PC-3 (cell line): ENCODE measurements at regions not wholly inside any gene's neighbourhood (a gene's known extent, or its start where the extent isn't known, plus 50 kb on each side); places are given as distances from the start of the nearest gene placed in this dataset.

ENCODE experiments used
- ATAC-seq: fragments of 200-7000 bp; cut with Tn5 transposase; 2 replicates; pipeline ENCODE4 v1.9.1; 2020; ENCODE audit warnings: mild to moderate bottlenecking, moderate library complexity
- BruUV-seq: library from RNA; stranded (reverse); fragments of 400-500 nt; replicated peaks from 2 replicates; lab custom pipeline; 2021; lab: Mats Ljungman, UMichigan
- CTCF ChIA-PET: fragments of 300-600 bp; sonication (Branson Sonifier 250); formaldehyde crosslinking; loops from one replicate; lab custom pipeline; 2022; ENCODE audit warnings: antibody characterized with exemption; lab: Charles Lee
- POLR2A ChIA-PET: fragments of 300-600 bp; sonication (Branson Sonifier 250); formaldehyde crosslinking; loops from one replicate; lab custom pipeline; 2022; ENCODE audit warnings: antibody characterized with exemption; ENCODE audit not compliant: unreplicated experiment; lab: Charles Lee
- DNase-seq: peaks from one replicate; pipeline ENCODE4 v3.0.0-alpha.2; 2015
- H2AFZ ChIP-seq: fragments of 300-600 bp; sonication (generic); 2 replicates; pipeline ENCODE4 v1.6.0; 2016; ENCODE audit warnings: antibody characterized with exemption, low read length
- H3F3A ChIP-seq: fragments of 300-600 bp; sonication (generic); one replicate; pipeline ENCODE4 v1.6.0; 2017; ENCODE audit warnings: antibody characterized with exemption, low read length, control low read depth, mild to moderate bottlenecking; ENCODE audit not compliant: unreplicated experiment
- H3K27ac ChIP-seq: fragments of 300-600 bp; sonication (generic); 2 replicates; pipeline ENCODE4 v1.5.1; 2016; ENCODE audit warnings: mild to moderate bottlenecking, low read length
- H3K27me3 ChIP-seq: fragments of 300-600 bp; sonication (generic); 2 replicates; pipeline ENCODE4 v1.6.1; 2016; ENCODE audit warnings: low read length, mixed read lengths
- H3K36me3 ChIP-seq: fragments of 300-600 bp; sonication (generic); 2 replicates; pipeline ENCODE4 v1.6.1; 2016; ENCODE audit warnings: low read depth, mixed run types, low read length, mixed read lengths
- H3K4me1 ChIP-seq: fragments of 300-600 bp; sonication (generic); 2 replicates; pipeline ENCODE4 v1.5.1; 2016; ENCODE audit warnings: low read length; ENCODE audit not compliant: insufficient read depth
- H3K4me2 ChIP-seq: fragments of 300-600 bp; sonication (generic); 2 replicates; pipeline ENCODE4 v1.6.0; 2016; ENCODE audit warnings: low read length
- H3K4me3 ChIP-seq: fragments of 300-600 bp; sonication (generic); 2 replicates; pipeline ENCODE4 v1.5.1; 2016; ENCODE audit warnings: mild to moderate bottlenecking, low read length, mixed read lengths
- H3K79me2 ChIP-seq: fragments of 300-600 bp; sonication (generic); 2 replicates; pipeline ENCODE4 v1.6.1; 2017; ENCODE audit warnings: low read length, mixed read lengths
- H3K9ac ChIP-seq: fragments of 300-600 bp; sonication (generic); 2 replicates; pipeline ENCODE4 v1.6.0; 2016; ENCODE audit warnings: mild to moderate bottlenecking, low read length
- H3K9me2 ChIP-seq: fragments of 300-600 bp; sonication (generic); replicated peaks from 2 replicates; pipeline ENCODE4 v1.6.1; 2016; ENCODE audit warnings: mixed run types, low read length, mixed read lengths
- H3K9me3 ChIP-seq: fragments of 300-600 bp; sonication (generic); 2 replicates; pipeline ENCODE4 v1.6.1; 2016; ENCODE audit warnings: low read length, mixed read lengths
- H4K20me1 ChIP-seq: fragments of 300-600 bp; sonication (generic); 2 replicates; pipeline ENCODE4 v1.6.1; 2016; ENCODE audit warnings: low read length, mixed read lengths
- CTCF ChIP-seq: fragments of 300-600 bp; sonication (generic); conservative IDR thresholded peaks from 2 replicates; pipeline ENCODE4 v1.5.1; 2017; ENCODE audit warnings: antibody characterized with exemption, low read depth, mild to moderate bottlenecking, low read length
- EZH2 ChIP-seq: fragments of 300-600 bp; sonication (generic); IDR thresholded peaks from one replicate; pipeline ENCODE4 v1.6.1; 2017; ENCODE audit warnings: antibody characterized with exemption, mild to moderate bottlenecking, low read length; ENCODE audit not compliant: unreplicated experiment
- EZH2phosphoT487 ChIP-seq: fragments of 300-600 bp; sonication (generic); IDR thresholded peaks from 2 replicates; pipeline ENCODE4 v1.6.1; 2018; ENCODE audit warnings: mild to moderate bottlenecking, antibody characterized with exemption, low read length, borderline replicate concordance
- intact Hi-C: fragments of 100-400 bp; cut with micrococcal nuclease; formaldehyde crosslinking; loops from 2 replicates; pipeline ENCODE4 v1.9.0; 2023

GRCh38 chr2:53075760-53076159, 691.8 kb upstream of the CHAC2 start:
- Histone ChIP-seq H3K27me3 (no peaks in the 10 kb centered on the region), H3K4me2 (no peak overlapping the region), H3K36me3 (no peaks in the 10 kb centered on the region), H2AFZ (no peak overlapping the region), H3F3A (no peaks in the 10 kb centered on the region), H3K9me2 (no peaks in the 10 kb centered on the region), H3K4me1 (no peaks in the 10 kb centered on the region), H3K27ac (no peak overlapping the region), H3K79me2 (no peaks in the 10 kb centered on the region), H3K4me3 (no peak overlapping the region), H4K20me1 (no peaks in the 10 kb centered on the region), H3K9ac (no peak overlapping the region), H3K9me3 (no peaks in the 10 kb centered on the region)
- intact Hi-C loops = no loop called here
- no TSS peak for BruUV-seq
- TF ChIP-seq CTCF (no peak), EZH2 (no peak), EZH2phosphoT487 (no peak)
- ChIA-PET CTCF (no interaction called here), POLR2A (no interaction called here)
- ATAC-seq (no peak), DNase-seq (no peak)

GRCh38 chr2:53067533-53067932, 700.1 kb upstream of the CHAC2 start:
- Histone ChIP-seq H3K4me3 (no peak overlapping the region), H2AFZ (no peak overlapping the region), H3K9me2 (no peaks in the 10 kb centered on the region), H3K27me3 (no peaks in the 10 kb centered on the region), H4K20me1 (no peaks in the 10 kb centered on the region), H3K4me2 (no peak overlapping the region), H3K9me3 (no peaks in the 10 kb centered on the region), H3K4me1 (peaks cover 6% of the 10 kb centered on the region; the same call in 1 of the 2 replicates), H3K79me2 (no peaks in the 10 kb centered on the region), H3K36me3 (no peaks in the 10 kb centered on the region), H3F3A (no peaks in the 10 kb centered on the region), H3K27ac (no peak overlapping the region), H3K9ac (no peak overlapping the region)
- intact Hi-C loops = no loop called here
- ChIA-PET CTCF (no interaction called here), POLR2A (no interaction called here)
- DNase-seq (no peak), ATAC-seq (no peak)
- TF ChIP-seq EZH2 (no peak), CTCF (no peak), EZH2phosphoT487 (no peak)
- BruUV-seq = no TSS peak

DNA sequence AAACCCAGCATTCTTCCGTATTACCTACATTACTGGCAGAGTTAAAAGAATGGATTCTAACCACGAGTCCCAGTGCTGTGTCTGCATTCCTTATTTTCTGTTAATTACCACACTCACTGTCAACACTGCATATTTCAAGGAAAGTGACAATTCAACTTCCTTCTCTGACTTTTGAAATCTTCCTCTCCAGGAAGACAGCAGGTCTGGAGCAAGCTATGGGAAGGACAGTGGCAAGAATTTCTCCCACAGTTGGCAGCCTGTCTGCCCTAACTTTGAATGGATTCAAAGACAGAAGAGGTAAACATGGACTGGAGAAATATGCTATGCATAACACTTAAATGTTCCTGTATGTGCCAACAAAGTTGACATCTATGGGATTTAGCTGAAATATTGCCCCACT, 700.5 kb upstream of the CHAC2 start:
- intact Hi-C loops = no loop called here
- Histone ChIP-seq H3K27ac (no peak overlapping the region), H3K9me2 (no peaks in the 10 kb centered on the region), H3F3A (no peaks in the 10 kb centered on the region), H3K4me2 (no peak overlapping the region), H3K9ac (no peak overlapping the region), H3K4me3 (no peak overlapping the region), H3K36me3 (no peaks in the 10 kb centered on the region), H2AFZ (no peak overlapping the region), H3K27me3 (no peaks in the 10 kb centered on the region), H3K4me1 (peaks cover 6% of the 10 kb centered on the region; the same call in 1 of the 2 replicates), H3K9me3 (no peaks in the 10 kb centered on the region), H3K79me2 (no peaks in the 10 kb centered on the region), H4K20me1 (no peaks in the 10 kb centered on the region)
- ATAC-seq (no peak), DNase-seq (no peak)
- no TSS peak for BruUV-seq
- ChIA-PET CTCF (no interaction called here), POLR2A (no interaction called here)
- no peak for TF ChIP-seq EZH2
- TF ChIP-seq EZH2phosphoT487 = no peak
- no peak for TF ChIP-seq CTCF
